Smooth muscle cell (in vitro differentiated cells): ENCODE measurements at regions not wholly inside any gene's neighbourhood (a gene's known extent, or its start where the extent isn't known, plus 50 kb on each side); places are given as distances from the start of the nearest gene placed in this dataset.
A peak's percentile ranks its signal among the peaks of the same experiment; 100 is the strongest.

Experiments used
- DNase-seq: peaks from one replicate; lab custom pipeline; 2025; ENCODE audit not compliant: unreplicated experiment; lab: John Stamatoyannopoulos, UW
- H2AFZ ChIP-seq: fragments of 200-600 bp; sonication (generic); 2 replicates; pipeline ENCODE4 v1.6.0; 2016; ENCODE audit warnings: antibody characterized with exemption, low read depth, mild to moderate bottlenecking
- H3F3A ChIP-seq: fragments of 200-600 bp; sonication (generic); 2 replicates; pipeline ENCODE4 v1.6.0; 2017; ENCODE audit warnings: antibody characterized with exemption, low read depth
- H3K27ac ChIP-seq: fragments of 200-600 bp; sonication (generic); 2 replicates; pipeline ENCODE4 v1.5.1; 2016; ENCODE audit warnings: low read depth, mild to moderate bottlenecking
- H3K27me3 ChIP-seq: fragments of 200-600 bp; sonication (generic); 2 replicates; pipeline ENCODE4 v1.6.1; 2016; ENCODE audit warnings: low read depth, mild to moderate bottlenecking
- H3K36me3 ChIP-seq: fragments of 200-600 bp; sonication (generic); 2 replicates; pipeline ENCODE4 v1.5.1; 2016; ENCODE audit warnings: low read depth
- H3K4me1 ChIP-seq: fragments of 200-600 bp; sonication (generic); 2 replicates; pipeline ENCODE4 v1.5.1; 2016; ENCODE audit warnings: low read depth
- H3K4me2 ChIP-seq: fragments of 200-600 bp; sonication (generic); 2 replicates; pipeline ENCODE4 v1.6.0; 2016; ENCODE audit warnings: mild to moderate bottlenecking
- H3K4me3 ChIP-seq: fragments of 200-600 bp; sonication (generic); 2 replicates; pipeline ENCODE4 v1.5.1; 2016; ENCODE audit warnings: mild to moderate bottlenecking
- H3K79me2 ChIP-seq: fragments of 200-600 bp; sonication (generic); 2 replicates; pipeline ENCODE4 v1.6.0; 2016; ENCODE audit warnings: low read depth, mild to moderate bottlenecking
- H3K9ac ChIP-seq: fragments of 200-600 bp; sonication (generic); 2 replicates; pipeline ENCODE4 v1.6.0; 2016; ENCODE audit warnings: low read depth
- H3K9me3 ChIP-seq: fragments of 200-600 bp; sonication (generic); replicated peaks from 2 replicates; pipeline ENCODE4 v1.5.1; 2016; ENCODE audit warnings: low read depth
- H4K20me1 ChIP-seq: fragments of 200-600 bp; sonication (generic); 2 replicates; pipeline ENCODE4 v1.6.0; 2016; ENCODE audit warnings: low read depth
- CTCF ChIP-seq: fragments of 200-600 bp; sonication (generic); IDR thresholded peaks from 2 replicates; pipeline ENCODE4 v1.5.1; 2017; ENCODE audit warnings: borderline replicate concordance, mild to moderate bottlenecking, antibody characterized with exemption; ENCODE audit not compliant: insufficient read depth, poor library complexity, severe bottlenecking
- WGBS: methylation state at CpG from one replicate; pipeline ENCODE4 v1.1.7; 2016; ENCODE audit warnings: low lambda C conversion rate; 5-methylcytosine and 5-hydroxymethylcytosine counted together

DNA sequence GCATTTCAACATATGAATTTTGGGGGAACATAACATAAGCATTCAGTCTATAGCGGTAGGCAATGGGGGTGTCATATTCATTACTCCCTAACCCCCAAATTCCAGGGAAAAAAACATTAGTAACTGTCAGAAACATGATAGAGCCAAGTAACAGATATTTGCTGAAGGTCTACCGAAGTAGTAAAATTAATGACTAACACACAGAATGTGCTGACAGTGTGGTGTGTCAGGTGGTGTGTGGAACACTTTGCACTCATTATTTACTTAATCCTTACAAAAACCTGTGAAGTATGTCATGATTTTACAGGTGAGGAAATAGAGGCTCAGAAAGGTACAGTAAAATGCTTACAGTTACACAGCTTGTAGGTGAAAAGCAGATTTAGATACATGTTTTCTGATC lies 85.4 kb upstream of the RHOBTB1 start:
- Histone ChIP-seq H3K4me2 (no peak overlapping the region), H3K27ac (no peak overlapping the region), H3K79me2 (no peaks in the 10 kb centered on the region), H3K27me3 (no peaks in the 10 kb centered on the region), H4K20me1 (no peaks in the 10 kb centered on the region), H3K9me3 (no peaks in the 10 kb centered on the region), H2AFZ (no peak overlapping the region), H3K4me3 (no peak overlapping the region), H3K4me1 (no peaks in the 10 kb centered on the region), H3F3A (no peaks in the 10 kb centered on the region), H3K9ac (no peak overlapping the region), H3K36me3 (no peaks in the 10 kb centered on the region)
- 78% methylated on average over 2 of the region's 2 CpGs for WGBS
- DNase-seq = no peak
- no peak for TF ChIP-seq CTCF

DNA sequence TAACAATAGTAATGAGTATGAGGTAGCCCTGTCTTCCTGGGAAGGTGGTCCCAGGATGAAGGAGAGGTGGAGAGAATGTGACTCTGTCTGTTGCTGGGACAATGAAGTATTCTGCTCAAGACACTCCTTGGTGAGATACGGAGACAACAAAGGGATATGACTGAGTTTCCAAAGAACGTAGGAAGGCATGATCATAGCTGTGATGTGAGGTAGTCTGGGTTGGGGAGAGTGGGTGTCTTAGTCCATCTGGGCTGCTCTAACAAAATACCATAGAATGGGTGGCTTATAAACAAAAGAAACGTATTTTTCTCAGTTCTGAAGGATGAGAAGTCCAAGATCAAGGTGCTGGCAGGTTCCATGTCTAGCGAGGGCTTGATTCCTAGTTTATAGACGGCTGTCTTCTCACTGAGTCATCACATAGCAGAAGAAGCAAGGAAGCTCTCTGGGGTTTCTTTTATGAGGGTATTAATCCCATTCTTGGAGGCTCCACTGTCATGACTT lies 84.9 kb upstream of the RHOBTB1 start:
- Histone ChIP-seq H3K36me3 (no peaks in the 10 kb centered on the region), H3K79me2 (no peaks in the 10 kb centered on the region), H2AFZ (no peak overlapping the region), H3K27ac (peak overlapping the region; percentile 30), H3K4me3 (no peak overlapping the region), H3K4me2 (no peak overlapping the region), H4K20me1 (no peaks in the 10 kb centered on the region), H3K27me3 (no peaks in the 10 kb centered on the region), H3F3A (no peaks in the 10 kb centered on the region), H3K9ac (no peak overlapping the region), H3K9me3 (no peaks in the 10 kb centered on the region), H3K4me1 (no peaks in the 10 kb centered on the region)
- TF ChIP-seq CTCF = no peak
- DNase-seq = no peak
- WGBS = 52% methylated on average over 5 of the region's 5 CpGs

GRCh38 chr10:61024856-61025201 lies 80.8 kb upstream of the RHOBTB1 start:
- Histone ChIP-seq H3K4me3 (no peak overlapping the region), H3K36me3 (no peaks in the 10 kb centered on the region), H3K4me1 (no peaks in the 10 kb centered on the region), H2AFZ (peak overlapping the region; percentile 20), H3K27ac (no peak overlapping the region), H3K9me3 (no peaks in the 10 kb centered on the region), H3K27me3 (no peaks in the 10 kb centered on the region), H3F3A (no peaks in the 10 kb centered on the region), H3K79me2 (no peaks in the 10 kb centered on the region), H3K4me2 (no peak overlapping the region), H3K9ac (no peak overlapping the region), H4K20me1 (no peaks in the 10 kb centered on the region)
- TF ChIP-seq CTCF = peak; percentile 74
- DNase-seq = no peak
- WGBS = 50% methylated on average over 2 of the region's 2 CpGs

GRCh38 chr10:61024151-61024855 lies 80.3 kb upstream of the RHOBTB1 start:
- Histone ChIP-seq H3K27me3 (no peaks in the 10 kb centered on the region), H3K4me2 (peak overlapping the region; percentile 1), H3K9ac (no peak overlapping the region), H4K20me1 (no peaks in the 10 kb centered on the region), H3K4me1 (no peaks in the 10 kb centered on the region), H3K4me3 (no peak overlapping the region), H3K9me3 (no peaks in the 10 kb centered on the region), H3K79me2 (no peaks in the 10 kb centered on the region), H3K36me3 (no peaks in the 10 kb centered on the region), H2AFZ (peak overlapping the region; percentile 20), H3F3A (no peaks in the 10 kb centered on the region), H3K27ac (no peak overlapping the region)
- no peak for DNase-seq
- TF ChIP-seq CTCF = no peak
- 16% methylated on average over 1 of the region's 1 CpG for WGBS
